ENCODE measurements at regions not wholly inside any gene's neighbourhood (a gene's known extent, or its start where the extent isn't known, plus 50 kb on each side); places are given as distances from the start of the nearest gene placed in this dataset.

DNA sequence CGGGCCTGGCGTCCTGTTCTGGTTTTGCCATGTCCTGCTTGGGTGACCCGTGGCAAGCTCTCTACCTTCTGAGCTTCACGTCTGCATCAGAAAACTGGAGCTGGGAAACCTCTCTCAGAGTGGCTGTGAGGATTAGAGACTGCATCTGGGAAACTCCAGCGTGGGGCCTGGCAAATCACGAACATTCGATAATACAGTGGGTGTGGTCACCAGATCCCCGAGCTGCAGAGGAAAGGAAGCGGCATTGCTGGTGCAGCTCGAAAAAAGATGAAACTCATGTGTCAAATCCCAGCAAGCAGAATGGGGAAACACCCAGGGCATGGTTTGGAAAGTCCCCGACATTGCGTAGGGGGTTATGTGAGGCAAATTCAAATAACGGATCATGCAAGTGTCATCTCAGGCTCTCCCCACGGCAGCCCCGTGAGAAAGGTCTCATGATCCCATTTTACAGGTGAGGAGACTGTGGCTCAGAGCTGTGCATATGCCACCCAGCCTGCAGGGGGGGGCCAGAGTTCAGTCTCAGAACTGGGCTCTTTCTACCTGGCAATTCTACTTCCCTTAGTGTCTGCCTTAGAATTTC, 98.1 kb upstream of the VRK1 start:
- no peak for ATAC-seq
- 68 to 81% methylated on average over 10 to 11 of the region's 15 CpGs for WGBS, 2 donors (ENCODE audit: low coverage in 1 of 2)
- H3K4me1 ChIP-seq = no peaks in the 10 kb centered on the region
- peaks cover 26% of the 10 kb centered on the region for H3K27me3 ChIP-seq
- no peak overlapping the region for H3K4me3 ChIP-seq
- H3K27ac ChIP-seq = no peak overlapping the region
- no peaks in the 10 kb centered on the region for H3K36me3 ChIP-seq
- TF ChIP-seq, protein P1, sequence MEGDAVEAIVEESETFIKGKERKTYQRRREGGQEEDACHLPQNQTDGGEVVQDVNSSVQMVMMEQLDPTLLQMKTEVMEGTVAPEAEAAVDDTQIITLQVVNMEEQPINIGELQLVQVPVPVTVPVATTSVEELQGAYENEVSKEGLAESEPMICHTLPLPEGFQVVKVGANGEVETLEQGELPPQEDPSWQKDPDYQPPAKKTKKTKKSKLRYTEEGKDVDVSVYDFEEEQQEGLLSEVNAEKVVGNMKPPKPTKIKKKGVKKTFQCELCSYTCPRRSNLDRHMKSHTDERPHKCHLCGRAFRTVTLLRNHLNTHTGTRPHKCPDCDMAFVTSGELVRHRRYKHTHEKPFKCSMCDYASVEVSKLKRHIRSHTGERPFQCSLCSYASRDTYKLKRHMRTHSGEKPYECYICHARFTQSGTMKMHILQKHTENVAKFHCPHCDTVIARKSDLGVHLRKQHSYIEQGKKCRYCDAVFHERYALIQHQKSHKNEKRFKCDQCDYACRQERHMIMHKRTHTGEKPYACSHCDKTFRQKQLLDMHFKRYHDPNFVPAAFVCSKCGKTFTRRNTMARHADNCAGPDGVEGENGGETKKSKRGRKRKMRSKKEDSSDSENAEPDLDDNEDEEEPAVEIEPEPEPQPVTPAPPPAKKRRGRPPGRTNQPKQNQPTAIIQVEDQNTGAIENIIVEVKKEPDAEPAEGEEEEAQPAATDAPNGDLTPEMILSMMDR (IDR thresholded peaks at IDR 0.05) = no peak
- TF ChIP-seq POLR2AphosphoS5 (IDR thresholded peaks at IDR 0.05) (no peak), POLR2A (IDR thresholded peaks at IDR 0.05) (no peak)
- no peaks in the 10 kb centered on the region for H3K9me3 ChIP-seq

DNA sequence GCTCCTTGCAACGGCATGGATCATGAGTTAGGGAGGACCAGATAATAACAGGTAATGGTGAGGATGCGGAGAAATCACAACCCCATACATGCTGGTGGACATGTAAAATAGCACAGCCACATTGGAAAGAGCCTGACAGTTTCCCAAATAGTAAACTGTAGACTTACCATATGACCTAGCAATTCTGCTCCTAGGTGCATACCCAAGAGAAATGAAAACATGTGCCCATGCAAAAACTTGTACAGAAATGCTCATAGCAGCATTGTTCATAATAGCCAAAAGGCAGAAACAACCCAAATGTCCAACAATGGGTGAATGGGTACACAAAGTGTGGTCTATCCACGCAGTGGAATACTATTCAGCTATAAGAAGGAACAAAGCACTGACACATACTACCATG, 97.5 kb upstream of the VRK1 start:
- TF ChIP-seq, protein P1 (IDR thresholded peaks at IDR 0.05) = no peak
- TF ChIP-seq POLR2AphosphoS5 (IDR thresholded peaks at IDR 0.05) (no peak), EP300 (IDR thresholded peaks at IDR 0.05) (no peak), POLR2A (IDR thresholded peaks at IDR 0.05) (no peak)
- ATAC-seq = no peak
- peaks cover 27% of the 10 kb centered on the region for H3K27me3 ChIP-seq
- no peak overlapping the region for H3K4me3 ChIP-seq
- no peaks in the 10 kb centered on the region for H3K36me3 ChIP-seq
- no peaks in the 10 kb centered on the region for H3K4me1 ChIP-seq
- H3K9me3 ChIP-seq = no peaks in the 10 kb centered on the region
- no peak overlapping the region for H3K27ac ChIP-seq
- 89 to 92% methylated on average over 1 of the region's 3 CpGs for WGBS, 2 donors (ENCODE audit: low coverage in 1 of 2)

DNA sequence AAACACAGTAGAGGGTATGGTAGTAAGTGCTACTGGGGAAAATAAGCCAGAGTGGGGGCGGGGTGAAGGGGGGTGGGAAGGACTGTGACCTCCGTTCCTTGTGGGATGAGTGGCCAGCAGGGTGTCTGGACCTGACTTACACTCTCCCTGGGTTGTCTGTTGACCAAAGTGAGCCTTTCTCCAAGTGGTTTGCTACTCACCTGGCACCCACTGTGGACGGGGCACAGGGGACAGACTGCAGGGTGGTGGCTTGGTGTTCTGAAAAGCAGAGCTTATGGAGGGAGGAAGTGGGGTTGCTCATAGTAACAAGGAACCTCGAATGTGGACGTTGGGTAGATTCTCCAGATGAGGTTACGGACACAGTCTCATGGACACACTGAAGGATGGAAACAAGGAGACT, 94.4 kb upstream of the VRK1 start:
- peaks cover 23% of the 10 kb centered on the region for H3K27me3 ChIP-seq
- no peak overlapping the region for H3K4me3 ChIP-seq
- 85 to 90% methylated on average over 3 to 5 of the region's 6 CpGs for WGBS, 2 donors (ENCODE audit: low coverage in 1 of 2)
- no peak for ATAC-seq
- H3K9me3 ChIP-seq = no peaks in the 10 kb centered on the region
- no peak overlapping the region for H3K27ac ChIP-seq
- H3K36me3 ChIP-seq = no peaks in the 10 kb centered on the region
- H3K4me1 ChIP-seq = no peaks in the 10 kb centered on the region
- TF ChIP-seq EP300 (IDR thresholded peaks at IDR 0.05) (no peak), POLR2AphosphoS5 (IDR thresholded peaks at IDR 0.05) (no peak), POLR2A (IDR thresholded peaks at IDR 0.05) (no peak)
- TF ChIP-seq, protein P1 (IDR thresholded peaks at IDR 0.05) = no peak

DNA sequence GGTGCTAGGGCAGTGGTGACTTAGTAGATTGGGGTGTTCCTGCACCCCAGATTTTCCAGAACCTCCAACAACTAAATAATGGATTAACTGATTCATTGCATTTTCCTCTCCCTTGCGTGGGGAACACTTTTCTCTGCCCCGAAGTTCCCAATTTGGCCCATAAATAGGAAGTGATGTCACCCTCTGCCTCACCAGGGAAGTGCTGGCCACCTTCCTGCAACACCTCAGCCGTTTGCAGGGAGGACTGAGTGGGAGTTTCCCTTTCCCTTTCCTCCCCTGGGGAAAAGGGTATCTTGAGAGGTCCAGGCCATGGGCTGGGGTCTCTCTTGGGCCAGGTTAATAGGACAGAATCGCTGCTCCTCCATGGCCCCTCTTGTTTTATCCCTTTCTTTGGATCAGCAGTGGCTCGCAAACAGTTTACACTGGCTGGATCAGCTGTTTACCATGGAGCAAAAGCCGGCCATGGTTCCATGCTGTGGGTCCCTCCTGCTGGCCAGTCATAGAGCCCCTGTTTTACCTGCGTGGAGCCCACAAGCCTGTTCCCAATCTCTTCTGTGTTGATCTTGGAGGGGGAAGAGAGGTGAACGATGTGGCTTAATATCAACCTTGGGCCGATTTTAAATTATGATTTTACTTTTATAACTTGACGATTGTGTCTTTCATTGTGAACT, 91.6 kb upstream of the VRK1 start:
- H3K9me3 ChIP-seq = no peaks in the 10 kb centered on the region
- H3K4me1 ChIP-seq = no peaks in the 10 kb centered on the region
- TF ChIP-seq POLR2AphosphoS5 (IDR thresholded peaks at IDR 0.05) (no peak), EP300 (IDR thresholded peaks at IDR 0.05) (no peak), POLR2A (IDR thresholded peaks at IDR 0.05) (no peak)
- TF ChIP-seq, protein P1 (IDR thresholded peaks at IDR 0.05) = no peak
- H3K4me3 ChIP-seq = no peak overlapping the region
- H3K27me3 ChIP-seq = peaks cover 15% of the 10 kb centered on the region
- 68 to 79% methylated on average over 6 to 8 of the region's 10 CpGs for WGBS, 2 donors (ENCODE audit: low coverage in 1 of 2)
- H3K36me3 ChIP-seq = no peaks in the 10 kb centered on the region
- no peak for ATAC-seq
- H3K27ac ChIP-seq = no peak overlapping the region

DNA sequence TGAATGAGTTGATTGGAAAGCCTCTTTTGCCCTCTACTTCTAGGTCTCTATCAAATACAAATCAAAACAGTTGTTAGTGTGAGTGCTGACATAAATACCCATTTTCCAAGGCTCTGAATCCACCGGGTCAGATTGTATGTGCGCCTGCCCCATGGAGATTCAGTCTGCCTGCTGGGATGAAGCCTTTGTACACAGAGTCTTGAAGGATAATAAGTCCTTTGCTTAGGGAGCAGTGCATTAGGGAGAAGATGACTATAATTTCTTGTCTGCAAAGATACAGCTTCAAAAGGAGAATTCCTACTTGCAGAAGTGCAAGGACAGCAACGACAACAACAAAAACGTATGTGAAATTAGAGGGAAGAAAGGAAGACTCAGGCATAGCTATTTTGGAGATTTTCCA, 90.3 kb upstream of the VRK1 start:
- ATAC-seq = no peak
- Histone ChIP-seq H3K36me3 (no peaks in the 10 kb centered on the region), H3K27me3 (peaks cover 8% of the 10 kb centered on the region), H3K4me1 (no peaks in the 10 kb centered on the region), H3K4me3 (no peak overlapping the region), H3K27ac (no peak overlapping the region), H3K9me3 (no peaks in the 10 kb centered on the region)
- 48 to 54% methylated on average over 4 of the region's 4 CpGs for WGBS, 2 donors (ENCODE audit: low coverage in 1 of 2)
- TF ChIP-seq POLR2AphosphoS5 (IDR thresholded peaks at IDR 0.05) = no peak
- TF ChIP-seq, protein P1 (IDR thresholded peaks at IDR 0.05) = no peak
- TF ChIP-seq EP300 (IDR thresholded peaks at IDR 0.05) = no peak
- TF ChIP-seq POLR2A (IDR thresholded peaks at IDR 0.05) = no peak

Measured in gastroesophageal sphincter (tissue), 4 donors.